ENCODE measurements at regions not wholly inside any gene's neighbourhood (a gene's known extent, or its start where the extent isn't known, plus 50 kb on each side); places are given as distances from the start of the nearest gene placed in this dataset.

GRCh38 chr21:32173121-32173724 lies 105.6 kb downstream of the MIS18A start:
- TF ChIP-seq CTCF (IDR thresholded peaks at IDR 0.05) (no peak), POLR2A (IDR thresholded peaks at IDR 0.05) (no peak), EP300 (IDR thresholded peaks at IDR 0.05) (no peak), POLR2AphosphoS5 (IDR thresholded peaks at IDR 0.05) (no peak)
